ENCODE measurements at regions not wholly inside any gene's neighbourhood (a gene's known extent, or its start where the extent isn't known, plus 50 kb on each side); places are given as distances from the start of the nearest gene placed in this dataset.

DNA sequence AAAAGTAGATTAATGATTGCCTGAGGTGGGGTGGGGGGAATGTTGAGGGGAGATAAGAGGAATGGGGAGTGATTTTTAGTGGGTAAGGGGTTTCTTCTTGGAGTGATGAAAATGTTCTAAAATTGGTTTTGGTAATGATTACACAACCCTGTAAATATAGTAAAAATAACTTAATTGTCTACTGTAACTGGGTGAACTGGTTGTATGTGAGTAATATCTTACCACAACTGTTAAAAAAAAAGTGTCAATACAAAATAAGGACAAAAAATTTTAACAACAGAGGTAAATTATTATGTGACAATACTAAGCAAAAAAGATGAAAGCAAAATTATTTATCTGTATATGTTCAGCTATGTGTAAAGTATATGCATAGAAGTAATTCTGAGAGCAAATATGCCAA, 86.3 kb upstream of the RASSF8 start:
- TF ChIP-seq, protein P1, sequence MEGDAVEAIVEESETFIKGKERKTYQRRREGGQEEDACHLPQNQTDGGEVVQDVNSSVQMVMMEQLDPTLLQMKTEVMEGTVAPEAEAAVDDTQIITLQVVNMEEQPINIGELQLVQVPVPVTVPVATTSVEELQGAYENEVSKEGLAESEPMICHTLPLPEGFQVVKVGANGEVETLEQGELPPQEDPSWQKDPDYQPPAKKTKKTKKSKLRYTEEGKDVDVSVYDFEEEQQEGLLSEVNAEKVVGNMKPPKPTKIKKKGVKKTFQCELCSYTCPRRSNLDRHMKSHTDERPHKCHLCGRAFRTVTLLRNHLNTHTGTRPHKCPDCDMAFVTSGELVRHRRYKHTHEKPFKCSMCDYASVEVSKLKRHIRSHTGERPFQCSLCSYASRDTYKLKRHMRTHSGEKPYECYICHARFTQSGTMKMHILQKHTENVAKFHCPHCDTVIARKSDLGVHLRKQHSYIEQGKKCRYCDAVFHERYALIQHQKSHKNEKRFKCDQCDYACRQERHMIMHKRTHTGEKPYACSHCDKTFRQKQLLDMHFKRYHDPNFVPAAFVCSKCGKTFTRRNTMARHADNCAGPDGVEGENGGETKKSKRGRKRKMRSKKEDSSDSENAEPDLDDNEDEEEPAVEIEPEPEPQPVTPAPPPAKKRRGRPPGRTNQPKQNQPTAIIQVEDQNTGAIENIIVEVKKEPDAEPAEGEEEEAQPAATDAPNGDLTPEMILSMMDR (IDR thresholded peaks at IDR 0.05; ENCODE audit: borderline replicate concordance, extremely low read depth, low read length, poor library complexity, severe bottlenecking): no peak
- no peak for TF ChIP-seq EZH2 (IDR thresholded peaks at IDR 0.05; ENCODE audit: borderline replicate concordance, low read depth, low read length, severe bottlenecking)

Measured in DND-41 (cell line).